Keratinocyte (primary cell): ENCODE measurements at regions not wholly inside any gene's neighbourhood (a gene's known extent, or its start where the extent isn't known, plus 50 kb on each side); places are given as distances from the start of the nearest gene placed in this dataset.
A peak's percentile ranks its signal among the peaks of the same experiment; 100 is the strongest.

Source experiments
- DNase-seq: peaks from one replicate; pipeline ENCODE4 v3.0.0-alpha.2; 2011; ENCODE audit warnings: low read depth, missing footprints, low spot score
- FAIRE-seq: peaks from 2 replicates; lab custom pipeline; 2011; peaks lifted over from hg19 to GRCh38; lab: Jason Lieb, UNC
- H2AFZ ChIP-seq: 2 replicates; pipeline ENCODE4 v1.6.0; 2012; ENCODE audit warnings: low read length, control low read depth, inconsistent platforms; ENCODE audit not compliant: control insufficient read depth
- H3K27ac ChIP-seq: 2 replicates; pipeline ENCODE4 v1.5.1; 2011; ENCODE audit warnings: low read length; ENCODE audit not compliant: control insufficient read depth, insufficient read depth
- H3K27me3 ChIP-seq: 3 replicates; pipeline ENCODE4 v1.6.0; 2011; ENCODE audit warnings: low read length; ENCODE audit not compliant: control insufficient read depth, insufficient read depth; ENCODE audit errors: extremely low read depth
- H3K36me3 ChIP-seq, 2 experiments: 2 replicates in 1 of 2; 3 replicates in 1 of 2; pipeline ENCODE4 v1.5.1; 2011; ENCODE audit warnings: low read length in 2 of 2, mild to moderate bottlenecking in 1 of 2; ENCODE audit not compliant: control insufficient read depth in 2 of 2, insufficient read depth in 2 of 2; ENCODE audit errors: extremely low read depth in 1 of 2
- H3K4me1 ChIP-seq: 3 replicates; pipeline ENCODE4 v1.5.1; 2011; ENCODE audit warnings: low read length; ENCODE audit not compliant: control insufficient read depth, insufficient read depth; ENCODE audit errors: extremely low read depth
- H3K4me2 ChIP-seq: 3 replicates; pipeline ENCODE4 v1.6.0; 2011; ENCODE audit warnings: low read depth, low read length; ENCODE audit not compliant: control insufficient read depth, insufficient read depth; ENCODE audit errors: extremely low read depth
- H3K4me3 ChIP-seq, 3 experiments: fragments of 200-600 bp in 1 of 3; sonication (generic) in 1 of 3; 2 replicates in 2 of 3; 3 replicates in 1 of 3; pipeline ENCODE4 v1.5.1; 2011 to 2016; ENCODE audit warnings: low read length in 3 of 3, mild to moderate bottlenecking in 3 of 3, control low read depth in 2 of 3, inconsistent platforms in 1 of 3, low read depth in 1 of 3, mixed read lengths in 1 of 3, mixed run types in 1 of 3, moderate library complexity in 1 of 3; ENCODE audit not compliant: control insufficient read depth in 2 of 3, insufficient read depth in 2 of 3; ENCODE audit errors: extremely low read depth in 1 of 3
- H3K79me2 ChIP-seq: 2 replicates; pipeline ENCODE4 v1.6.0; 2012; ENCODE audit warnings: low read length; ENCODE audit not compliant: control insufficient read depth, insufficient read depth
- H3K9ac ChIP-seq: 3 replicates; pipeline ENCODE4 v1.6.0; 2011; ENCODE audit warnings: low read length; ENCODE audit not compliant: control insufficient read depth, insufficient read depth; ENCODE audit errors: extremely low read depth
- H3K9me1 ChIP-seq: 3 replicates; pipeline ENCODE4 v1.6.0; 2011; ENCODE audit warnings: low read length; ENCODE audit not compliant: control insufficient read depth, insufficient read depth; ENCODE audit errors: extremely low read depth
- H3K9me3 ChIP-seq: 2 replicates; pipeline ENCODE4 v1.5.1; 2012; ENCODE audit warnings: low read depth, low read length; ENCODE audit not compliant: control insufficient read depth
- H4K20me1 ChIP-seq: 3 replicates; pipeline ENCODE4 v1.6.0; 2011; ENCODE audit warnings: low read length; ENCODE audit not compliant: control insufficient read depth, insufficient read depth; ENCODE audit errors: extremely low read depth
- EZH2 ChIP-seq: IDR thresholded peaks from one replicate; pipeline ENCODE4 v1.6.1; 2012; ENCODE audit warnings: inconsistent platforms, mild to moderate bottlenecking, low read length, moderate library complexity
- dilution Hi-C: fragments of 300-500 bp; cut with MboI; formaldehyde crosslinking; loops from one replicate; pipeline ENCODE4 v1.7.0; 2020; ENCODE audit warnings: low sequenced_read_pairs; ENCODE audit not compliant: extremely low pct_ligation_motif_present
- TF ChIP-seq, protein P1 (sequence below), 3 experiments: IDR thresholded peaks in 1 of 3; conservative IDR thresholded peaks in 1 of 3; optimal IDR thresholded peaks in 1 of 3; 2 replicates in 2 of 3; 3 replicates in 1 of 3; pipeline versions ENCODE3 to v1.5.1; 2011; ENCODE audit warnings: low read length in 3 of 3, mild to moderate bottlenecking in 3 of 3, moderate library complexity in 2 of 3, control low read depth in 1 of 3, inconsistent platforms in 1 of 3; ENCODE audit not compliant: insufficient read depth in 2 of 3; ENCODE audit errors: extremely low read depth in 1 of 3

DNA sequence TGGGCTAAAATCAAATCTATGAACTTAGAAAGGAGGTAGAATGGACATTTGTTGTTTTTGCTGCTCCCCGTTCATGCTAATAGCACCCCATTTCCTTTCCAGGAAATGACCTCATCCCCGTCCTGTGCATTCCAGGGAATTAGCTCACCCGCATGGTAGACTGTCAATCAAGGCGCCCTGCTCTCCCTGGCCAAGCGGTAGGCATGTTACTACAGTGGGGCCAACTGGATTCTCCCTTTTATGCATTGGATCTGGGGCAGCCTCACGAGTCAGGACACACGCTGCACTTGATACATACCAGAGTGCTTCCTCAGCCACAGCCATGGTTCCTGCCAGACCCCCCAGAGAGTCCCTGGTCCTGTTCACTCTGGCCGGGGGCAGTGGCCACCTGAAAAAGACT lies 111.0 kb upstream of the PTCH1 start:
- peak overlapping the region; percentile 19 for H3K4me2 ChIP-seq
- no peak overlapping the region for H2AFZ ChIP-seq
- no peaks in the 10 kb centered on the region for H3K36me3 ChIP-seq
- H3K4me3 ChIP-seq = no peak overlapping the region
- H3K9ac ChIP-seq = no peak overlapping the region
- H3K27me3 ChIP-seq = no peaks in the 10 kb centered on the region
- dilution Hi-C loops = no loop called here
- H3K9me1 ChIP-seq = no peaks in the 10 kb centered on the region
- no peaks in the 10 kb centered on the region for H3K79me2 ChIP-seq
- no peak for FAIRE-seq
- no peak overlapping the region for H3K27ac ChIP-seq
- DNase-seq = no peak
- H3K9me3 ChIP-seq = no peaks in the 10 kb centered on the region
- H4K20me1 ChIP-seq = no peaks in the 10 kb centered on the region
- TF ChIP-seq, protein P1, sequence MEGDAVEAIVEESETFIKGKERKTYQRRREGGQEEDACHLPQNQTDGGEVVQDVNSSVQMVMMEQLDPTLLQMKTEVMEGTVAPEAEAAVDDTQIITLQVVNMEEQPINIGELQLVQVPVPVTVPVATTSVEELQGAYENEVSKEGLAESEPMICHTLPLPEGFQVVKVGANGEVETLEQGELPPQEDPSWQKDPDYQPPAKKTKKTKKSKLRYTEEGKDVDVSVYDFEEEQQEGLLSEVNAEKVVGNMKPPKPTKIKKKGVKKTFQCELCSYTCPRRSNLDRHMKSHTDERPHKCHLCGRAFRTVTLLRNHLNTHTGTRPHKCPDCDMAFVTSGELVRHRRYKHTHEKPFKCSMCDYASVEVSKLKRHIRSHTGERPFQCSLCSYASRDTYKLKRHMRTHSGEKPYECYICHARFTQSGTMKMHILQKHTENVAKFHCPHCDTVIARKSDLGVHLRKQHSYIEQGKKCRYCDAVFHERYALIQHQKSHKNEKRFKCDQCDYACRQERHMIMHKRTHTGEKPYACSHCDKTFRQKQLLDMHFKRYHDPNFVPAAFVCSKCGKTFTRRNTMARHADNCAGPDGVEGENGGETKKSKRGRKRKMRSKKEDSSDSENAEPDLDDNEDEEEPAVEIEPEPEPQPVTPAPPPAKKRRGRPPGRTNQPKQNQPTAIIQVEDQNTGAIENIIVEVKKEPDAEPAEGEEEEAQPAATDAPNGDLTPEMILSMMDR (optimal IDR thresholded peaks at IDR 0.05 in 1 of 3, IDR thresholded peaks at IDR 0.05 in 1 of 3, conservative IDR thresholded peaks at IDR 0.05 in 1 of 3; ENCODE audit: extremely low read depth in 1 of 3, insufficient read depth in 2 of 3, low read length in 3 of 3) = no peak
- no peak for TF ChIP-seq EZH2
- peaks cover 9% of the 10 kb centered on the region for H3K4me1 ChIP-seq

DNA sequence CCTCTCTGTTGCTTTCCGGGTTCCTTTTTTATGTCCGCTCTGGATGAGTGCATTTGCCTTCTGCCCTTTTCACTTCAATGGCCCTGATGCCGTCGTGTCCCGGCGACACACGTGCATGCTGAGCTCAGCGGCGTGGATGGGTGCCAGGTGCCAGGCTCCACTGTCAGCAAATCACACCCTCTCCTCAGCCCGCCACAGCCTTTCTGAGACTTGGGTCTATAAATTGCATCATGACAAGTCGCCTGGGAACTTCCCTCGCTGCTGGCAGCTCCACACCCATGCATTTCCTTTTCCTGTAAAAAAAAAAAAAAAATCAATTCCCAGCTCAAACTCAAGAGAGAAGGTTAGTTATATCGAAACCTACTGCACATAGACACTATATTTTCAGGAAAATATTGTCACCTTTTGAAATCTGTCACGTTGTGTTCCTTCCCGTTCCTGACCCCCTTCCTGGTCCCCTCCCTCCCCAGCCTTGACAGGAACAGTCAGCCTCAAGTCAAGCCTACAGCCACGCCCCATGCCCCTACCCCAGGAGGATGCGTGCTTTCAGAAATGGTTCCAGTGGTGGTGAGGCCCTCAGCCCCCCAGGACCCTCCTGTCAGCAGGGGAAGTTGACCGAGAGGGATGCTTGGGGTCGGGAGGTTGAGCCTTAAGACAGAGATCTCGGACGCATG lies 110.3 kb upstream of the PTCH1 start:
- Histone ChIP-seq H3K4me2 (no peak overlapping the region), H3K9ac (no peak overlapping the region), H3K27ac (no peak overlapping the region), H3K79me2 (no peaks in the 10 kb centered on the region), H3K4me3 (no peak overlapping the region), H3K9me1 (no peaks in the 10 kb centered on the region), H3K27me3 (no peaks in the 10 kb centered on the region), H3K9me3 (no peaks in the 10 kb centered on the region), H4K20me1 (no peaks in the 10 kb centered on the region), H3K4me1 (peaks cover 9% of the 10 kb centered on the region), H3K36me3 (no peaks in the 10 kb centered on the region), H2AFZ (no peak overlapping the region)
- FAIRE-seq = no peak
- dilution Hi-C loops = no loop called here
- TF ChIP-seq, protein P1 (optimal IDR thresholded peaks at IDR 0.05 in 1 of 3, IDR thresholded peaks at IDR 0.05 in 1 of 3, conservative IDR thresholded peaks at IDR 0.05 in 1 of 3; ENCODE audit: extremely low read depth in 1 of 3, insufficient read depth in 2 of 3, low read length in 3 of 3) = no peak
- no peak for TF ChIP-seq EZH2
- DNase-seq = no peak
